ENCODE measurements at regions not wholly inside any gene's neighbourhood (a gene's known extent, or its start where the extent isn't known, plus 50 kb on each side); places are given as distances from the start of the nearest gene placed in this dataset.

- TF ChIP-seq, protein P1, sequence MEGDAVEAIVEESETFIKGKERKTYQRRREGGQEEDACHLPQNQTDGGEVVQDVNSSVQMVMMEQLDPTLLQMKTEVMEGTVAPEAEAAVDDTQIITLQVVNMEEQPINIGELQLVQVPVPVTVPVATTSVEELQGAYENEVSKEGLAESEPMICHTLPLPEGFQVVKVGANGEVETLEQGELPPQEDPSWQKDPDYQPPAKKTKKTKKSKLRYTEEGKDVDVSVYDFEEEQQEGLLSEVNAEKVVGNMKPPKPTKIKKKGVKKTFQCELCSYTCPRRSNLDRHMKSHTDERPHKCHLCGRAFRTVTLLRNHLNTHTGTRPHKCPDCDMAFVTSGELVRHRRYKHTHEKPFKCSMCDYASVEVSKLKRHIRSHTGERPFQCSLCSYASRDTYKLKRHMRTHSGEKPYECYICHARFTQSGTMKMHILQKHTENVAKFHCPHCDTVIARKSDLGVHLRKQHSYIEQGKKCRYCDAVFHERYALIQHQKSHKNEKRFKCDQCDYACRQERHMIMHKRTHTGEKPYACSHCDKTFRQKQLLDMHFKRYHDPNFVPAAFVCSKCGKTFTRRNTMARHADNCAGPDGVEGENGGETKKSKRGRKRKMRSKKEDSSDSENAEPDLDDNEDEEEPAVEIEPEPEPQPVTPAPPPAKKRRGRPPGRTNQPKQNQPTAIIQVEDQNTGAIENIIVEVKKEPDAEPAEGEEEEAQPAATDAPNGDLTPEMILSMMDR (IDR thresholded peaks at IDR 0.05): no peak
- TF ChIP-seq EP300 (IDR thresholded peaks at IDR 0.05): no peak
Observed at GRCh38 chr21:35721701-35722100, 338.6 kb downstream of the SETD4 start.

Data from upper lobe of left lung (tissue), 4 donors.